ENCODE measurements at regions not wholly inside any gene's neighbourhood (a gene's known extent, or its start where the extent isn't known, plus 50 kb on each side); places are given as distances from the start of the nearest gene placed in this dataset.
"Not testable (repeated sequence)": the region's sequence is repeated elsewhere in the genome, so short reads cannot be mapped to it uniquely, and the experiment has no call there.

DNA sequence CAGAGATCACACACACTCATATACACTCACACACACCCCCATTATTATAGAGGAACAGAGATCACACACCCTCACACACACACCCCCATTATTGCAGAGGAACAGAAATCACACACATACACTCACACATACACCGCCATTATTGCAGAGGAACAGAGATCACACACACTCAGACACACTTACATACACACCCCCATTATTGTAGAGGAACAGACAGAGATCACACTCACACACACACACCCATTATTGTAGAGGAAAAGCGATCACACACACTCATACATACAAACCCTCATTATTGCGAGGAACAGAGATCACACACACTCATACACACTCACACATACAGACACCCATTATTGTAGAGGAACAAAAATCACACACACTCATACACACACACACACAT, 239.0 kb downstream of the BUB3 start:
- intact Hi-C loops (cut with DNase I): no loop called here
- no peaks in the 10 kb centered on the region for H3K4me1 ChIP-seq (replicated peaks)
- TF ChIP-seq, protein P1, sequence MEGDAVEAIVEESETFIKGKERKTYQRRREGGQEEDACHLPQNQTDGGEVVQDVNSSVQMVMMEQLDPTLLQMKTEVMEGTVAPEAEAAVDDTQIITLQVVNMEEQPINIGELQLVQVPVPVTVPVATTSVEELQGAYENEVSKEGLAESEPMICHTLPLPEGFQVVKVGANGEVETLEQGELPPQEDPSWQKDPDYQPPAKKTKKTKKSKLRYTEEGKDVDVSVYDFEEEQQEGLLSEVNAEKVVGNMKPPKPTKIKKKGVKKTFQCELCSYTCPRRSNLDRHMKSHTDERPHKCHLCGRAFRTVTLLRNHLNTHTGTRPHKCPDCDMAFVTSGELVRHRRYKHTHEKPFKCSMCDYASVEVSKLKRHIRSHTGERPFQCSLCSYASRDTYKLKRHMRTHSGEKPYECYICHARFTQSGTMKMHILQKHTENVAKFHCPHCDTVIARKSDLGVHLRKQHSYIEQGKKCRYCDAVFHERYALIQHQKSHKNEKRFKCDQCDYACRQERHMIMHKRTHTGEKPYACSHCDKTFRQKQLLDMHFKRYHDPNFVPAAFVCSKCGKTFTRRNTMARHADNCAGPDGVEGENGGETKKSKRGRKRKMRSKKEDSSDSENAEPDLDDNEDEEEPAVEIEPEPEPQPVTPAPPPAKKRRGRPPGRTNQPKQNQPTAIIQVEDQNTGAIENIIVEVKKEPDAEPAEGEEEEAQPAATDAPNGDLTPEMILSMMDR (IDR thresholded peaks at IDR 0.05): no peak
- TF ChIP-seq POLR2A (IDR thresholded peaks at IDR 0.05) (no peak), POLR2AphosphoS5 (IDR thresholded peaks at IDR 0.05) (no peak)
- peaks cover 1% of the 10 kb centered on the region for H3K27me3 ChIP-seq (replicated peaks; ENCODE audit: insufficient read depth)
- no peak for DNase-seq (ENCODE audit: low spot score)
- H3K36me3 ChIP-seq: no peaks in the 10 kb centered on the region
- 91% methylated on average over 3 of the region's 3 CpGs for WGBS
- no peak overlapping the region for H3K4me3 ChIP-seq
- no peaks in the 10 kb centered on the region for H3K9me3 ChIP-seq
- H3K27ac ChIP-seq: no peak overlapping the region

DNA sequence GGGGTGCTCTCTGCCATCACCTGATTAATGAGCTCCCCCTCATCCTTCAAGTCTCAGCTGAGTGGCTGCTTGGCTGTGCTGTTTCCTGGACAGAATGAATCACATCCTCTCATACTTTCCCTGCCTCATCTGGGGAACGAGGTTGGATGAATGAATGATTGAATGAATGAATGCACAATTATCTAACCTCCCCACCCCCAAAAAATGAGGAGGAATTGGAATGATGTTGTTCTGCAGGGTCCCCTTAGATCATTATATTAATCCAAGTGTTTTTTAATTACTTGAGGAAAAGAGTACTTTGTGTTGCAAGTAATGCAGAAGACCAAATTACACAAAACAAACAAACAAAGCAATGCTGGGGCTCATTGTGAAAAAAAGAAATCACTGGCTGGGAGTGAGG, 240.2 kb downstream of the BUB3 start:
- no peaks in the 10 kb centered on the region for H3K36me3 ChIP-seq
- no peak overlapping the region for H3K4me3 ChIP-seq
- peaks cover 1% of the 10 kb centered on the region for H3K27me3 ChIP-seq (replicated peaks; ENCODE audit: insufficient read depth)
- intact Hi-C loops (cut with DNase I): no loop called here
- 64% methylated on average over 1 of the region's 1 CpG for WGBS
- no peaks in the 10 kb centered on the region for H3K4me1 ChIP-seq (replicated peaks)
- H3K27ac ChIP-seq: no peak overlapping the region
- TF ChIP-seq POLR2AphosphoS5 (IDR thresholded peaks at IDR 0.05) (no peak), POLR2A (IDR thresholded peaks at IDR 0.05) (no peak)
- TF ChIP-seq, protein P1 (IDR thresholded peaks at IDR 0.05): no peak
- H3K9me3 ChIP-seq: no peaks in the 10 kb centered on the region
- no peak for DNase-seq (ENCODE audit: low spot score)

DNA sequence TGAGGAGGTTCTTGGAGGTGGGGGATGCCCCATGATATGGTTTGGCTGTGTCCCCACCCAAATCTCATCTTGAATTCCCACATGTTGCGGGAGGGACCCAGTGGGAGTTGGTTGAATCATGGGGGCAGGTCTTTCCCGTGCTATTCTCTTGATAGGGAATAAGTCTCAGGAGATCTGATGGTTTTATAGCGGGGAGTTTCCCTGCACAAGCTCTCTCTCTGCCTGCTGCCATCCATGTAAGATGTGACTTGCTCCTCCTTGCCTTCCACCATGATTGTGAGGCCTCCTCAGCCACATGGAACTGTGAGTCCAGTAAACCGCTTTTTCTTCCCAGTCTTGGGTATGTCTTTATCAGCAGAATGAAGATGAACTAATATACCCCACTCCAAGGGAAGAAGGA, 241.0 kb downstream of the BUB3 start:
- H3K4me1 ChIP-seq (replicated peaks); H3K9me3 ChIP-seq; H3K36me3 ChIP-seq; H3K27me3 ChIP-seq (replicated peaks; ENCODE audit: insufficient read depth); DNase-seq (ENCODE audit: low spot score); intact Hi-C loops (cut with DNase I); H3K4me3 ChIP-seq; H3K27ac ChIP-seq: not testable (repeated sequence)
- 100% methylated on average over 4 of the region's 4 CpGs for WGBS

DNA sequence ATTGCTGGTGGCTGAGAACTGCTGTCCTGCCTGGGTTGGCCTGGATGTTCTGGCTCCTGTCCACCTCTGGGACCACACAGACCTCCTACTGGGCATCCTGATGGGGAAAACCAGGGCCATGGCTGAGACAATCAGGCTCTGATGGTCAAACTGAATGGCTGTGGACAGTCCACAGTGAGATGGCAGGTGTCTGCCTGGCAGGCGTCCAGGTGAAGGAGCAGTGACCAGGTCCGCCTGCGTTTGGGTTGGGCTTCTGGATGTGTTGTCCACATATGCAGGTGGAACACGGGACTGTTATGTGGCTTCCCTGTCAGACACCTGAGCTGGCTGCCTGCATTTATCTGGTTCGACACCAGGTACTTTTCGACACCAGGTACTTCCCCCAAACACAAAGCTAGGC, 241.7 kb downstream of the BUB3 start:
- Histone ChIP-seq H3K36me3 (no peaks in the 10 kb centered on the region), H3K27me3 (replicated peaks; ENCODE audit: insufficient read depth) (peaks cover under 1% of the 10 kb centered on the region), H3K9me3 (no peaks in the 10 kb centered on the region), H3K27ac (no peak overlapping the region), H3K4me1 (replicated peaks) (no peaks in the 10 kb centered on the region), H3K4me3 (no peak overlapping the region)
- DNase-seq (ENCODE audit: low spot score): no peak
- 90% methylated on average over 6 of the region's 6 CpGs for WGBS
- intact Hi-C loops (cut with DNase I): no loop called here
- no peak for TF ChIP-seq POLR2A (IDR thresholded peaks at IDR 0.05)
- TF ChIP-seq, protein P1 (IDR thresholded peaks at IDR 0.05): no peak
- TF ChIP-seq POLR2AphosphoS5 (IDR thresholded peaks at IDR 0.05): no peak

DNA sequence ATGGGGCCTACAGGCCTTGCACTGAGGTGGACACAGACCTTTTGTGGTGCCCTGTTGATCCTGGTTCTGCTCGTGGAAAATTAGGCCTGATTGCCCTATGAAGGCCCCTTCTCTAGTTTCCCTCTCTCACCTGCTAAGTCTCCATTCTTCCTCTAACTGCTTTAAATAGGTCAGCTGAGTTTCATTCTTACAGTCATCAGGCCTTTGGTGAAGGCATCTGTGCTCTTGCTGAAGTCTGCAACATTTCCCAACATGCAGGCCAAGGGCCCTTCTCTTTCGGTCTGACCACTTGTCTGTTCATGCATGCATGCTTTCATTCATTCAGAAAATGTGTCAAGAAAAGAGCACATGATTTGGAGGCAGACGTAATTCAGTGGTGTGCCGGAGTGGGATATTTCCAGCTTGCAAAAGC, 244.0 kb downstream of the BUB3 start:
- H3K27ac ChIP-seq: no peak overlapping the region
- WGBS: 63% methylated on average over 4 of the region's 4 CpGs
- intact Hi-C loops (cut with DNase I): no loop called here
- H3K4me3 ChIP-seq: no peak overlapping the region
- no peaks in the 10 kb centered on the region for H3K27me3 ChIP-seq (replicated peaks; ENCODE audit: insufficient read depth)
- no peaks in the 10 kb centered on the region for H3K36me3 ChIP-seq
- DNase-seq (ENCODE audit: low spot score): no peak
- H3K9me3 ChIP-seq: no peaks in the 10 kb centered on the region
- TF ChIP-seq POLR2A (IDR thresholded peaks at IDR 0.05) (no peak), POLR2AphosphoS5 (IDR thresholded peaks at IDR 0.05) (no peak)
- TF ChIP-seq, protein P1 (IDR thresholded peaks at IDR 0.05): no peak
- no peaks in the 10 kb centered on the region for H3K4me1 ChIP-seq (replicated peaks)
